CD4-positive, alpha-beta T cell (primary cell): ENCODE measurements at regions not wholly inside any gene's neighbourhood (a gene's known extent, or its start where the extent isn't known, plus 50 kb on each side); places are given as distances from the start of the nearest gene placed in this dataset.

Source experiments
- ATAC-seq: fragments of 200-7000 bp; cut with Tn5 transposase; one replicate; pipeline ENCODE4 v1.10.0; 2022; ENCODE audit warnings: mild to moderate bottlenecking; ENCODE audit not compliant: poor library complexity
- CTCF ChIA-PET: fragments of 350-600 bp; sonication (Branson Sonifier 250); formaldehyde crosslinking; loops from one replicate; lab custom pipeline; 2021; ENCODE audit warnings: antibody characterized with exemption, inconsistent platforms; lab: Charles Lee
- POLR2A ChIA-PET: fragments of 350-600 bp; sonication (Branson Sonifier 250); formaldehyde crosslinking; loops from one replicate; lab custom pipeline; 2021; ENCODE audit warnings: antibody characterized with exemption, inconsistent platforms; lab: Charles Lee
- DNase-seq, 14 experiments: peaks; one replicate each; pipeline ENCODE4 v3.0.0-alpha.2; 2013 to 2020; ENCODE audit warnings: mixed read lengths in 2 of 14
- H3K27ac ChIP-seq, 2 donors: one replicate each; pipeline versions ENCODE4 v1.5.1 to v1.7.0; 2013; ENCODE audit warnings: low read length in 2 of 2, low read depth in 1 of 2, mild to moderate bottlenecking in 1 of 2
- H3K27me3 ChIP-seq, 2 experiments: 1 replicate in 1 of 2; 2 replicates in 1 of 2; pipeline versions ENCODE4 v1.6.1 to v1.7.0; 2013; ENCODE audit warnings: low read length in 2 of 2, control low read depth in 1 of 2, mild to moderate bottlenecking in 1 of 2, moderate library complexity in 1 of 2; ENCODE audit not compliant: insufficient read depth in 2 of 2, control insufficient read depth in 1 of 2
- H3K36me3 ChIP-seq: one replicate; pipeline ENCODE4 v1.6.1; 2013; ENCODE audit warnings: low read length, control low read depth; ENCODE audit not compliant: insufficient read depth
- H3K4me1 ChIP-seq: one replicate; pipeline ENCODE4 v1.6.1; 2013; ENCODE audit warnings: low read length, control low read depth; ENCODE audit not compliant: insufficient read depth
- H3K4me3 ChIP-seq: one replicate; pipeline ENCODE4 v1.5.1; 2013; ENCODE audit warnings: mild to moderate bottlenecking, low read length, moderate library complexity
- H3K9me3 ChIP-seq, 2 experiments: 1 replicate in 1 of 2; 2 replicates in 1 of 2; pipeline versions ENCODE4 v1.6.1 to v1.7.0; 2013; ENCODE audit warnings: low read length in 2 of 2, mild to moderate bottlenecking in 2 of 2, control low read depth in 1 of 2, moderate library complexity in 1 of 2; ENCODE audit not compliant: control insufficient read depth in 1 of 2, insufficient read depth in 1 of 2
- H3K27ac Mint-ChIP-seq: one replicate; pipeline ENCODE4 v1.8.0; 2020; ENCODE audit warnings: mixed read lengths
- H3K27me3 Mint-ChIP-seq: one replicate; pipeline ENCODE4 v1.8.0; 2021; ENCODE audit warnings: mixed read lengths
- H3K36me3 Mint-ChIP-seq: one replicate; pipeline ENCODE4 v1.8.0; 2021; ENCODE audit warnings: low read depth, mixed read lengths
- H3K4me1 Mint-ChIP-seq: one replicate; pipeline ENCODE4 v1.8.0; 2021; ENCODE audit warnings: low read depth, mixed read lengths
- H3K4me3 Mint-ChIP-seq: one replicate; pipeline ENCODE4 v1.8.0; 2020; ENCODE audit warnings: mild to moderate bottlenecking, mixed read lengths
- H3K9me3 Mint-ChIP-seq: one replicate; pipeline ENCODE4 v1.8.0; 2020; ENCODE audit warnings: mixed read lengths
- CTCF ChIP-seq: fragments of 200-600 bp; IDR thresholded peaks from one replicate; pipeline ENCODE4 v1.8.0; 2022; ENCODE audit warnings: antibody characterized with exemption, mild to moderate bottlenecking
- intact Hi-C, 2 experiments: fragments of 100-400 bp; cut with DNase I in 1 of 2; cut with micrococcal nuclease in 1 of 2; formaldehyde crosslinking; loops; one replicate each; pipeline versions ENCODE4 v1.15.1 to v1.9.0; 2023 to 2025; cut with DNase I, micrococcal nuclease

GRCh38 chr11:130765951-130766649, 150.2 kb downstream of the SNX19 start:
- no peak for ATAC-seq
- no peak overlapping the region for H3K27ac Mint-ChIP-seq
- no peaks in the 10 kb centered on the region for H3K4me1 ChIP-seq
- H3K4me3 ChIP-seq: no peak overlapping the region
- no peak overlapping the region for H3K4me3 Mint-ChIP-seq
- H3K27ac ChIP-seq: no peak overlapping the region
- H3K9me3 ChIP-seq: no peaks in the 10 kb centered on the region
- no peaks in the 10 kb centered on the region for H3K9me3 Mint-ChIP-seq
- H3K36me3 Mint-ChIP-seq: no peaks in the 10 kb centered on the region
- no peaks in the 10 kb centered on the region for H3K4me1 Mint-ChIP-seq
- peaks cover 4% of the 10 kb centered on the region for H3K27me3 Mint-ChIP-seq
- CTCF ChIA-PET: no interaction called here
- DNase-seq: peak in 1 of 14 experiments; percentile 7
- H3K36me3 ChIP-seq: no peaks in the 10 kb centered on the region
- POLR2A ChIA-PET: no interaction called here
- H3K27me3 ChIP-seq: no peaks in the 10 kb centered on the region
- TF ChIP-seq CTCF: no peak
- intact Hi-C loops: no loop called here

GRCh38 chr11:130766650-130767565, 149.4 kb downstream of the SNX19 start:
- H3K4me3 ChIP-seq: no peak overlapping the region
- TF ChIP-seq CTCF: no peak
- no peak overlapping the region for H3K4me3 Mint-ChIP-seq
- DNase-seq: no peak
- intact Hi-C loops: no loop called here
- H3K9me3 ChIP-seq: no peaks in the 10 kb centered on the region
- no peak overlapping the region for H3K27ac Mint-ChIP-seq
- H3K27me3 ChIP-seq: no peaks in the 10 kb centered on the region
- H3K4me1 ChIP-seq: no peaks in the 10 kb centered on the region
- H3K27ac ChIP-seq: no peak overlapping the region
- H3K36me3 Mint-ChIP-seq: no peaks in the 10 kb centered on the region
- H3K27me3 Mint-ChIP-seq: no peaks in the 10 kb centered on the region
- H3K9me3 Mint-ChIP-seq: no peaks in the 10 kb centered on the region
- ChIA-PET CTCF (no interaction called here), POLR2A (no interaction called here)
- no peaks in the 10 kb centered on the region for H3K36me3 ChIP-seq
- no peaks in the 10 kb centered on the region for H3K4me1 Mint-ChIP-seq
- ATAC-seq: no peak

- Histone ChIP-seq H3K27ac (no peak overlapping the region), H3K27me3 (no peaks in the 10 kb centered on the region), H3K4me1 (no peaks in the 10 kb centered on the region), H3K9me3 (no peaks in the 10 kb centered on the region), H3K36me3 (no peaks in the 10 kb centered on the region), H3K4me3 (no peak overlapping the region)
- TF ChIP-seq CTCF: no peak
- H3K9me3 Mint-ChIP-seq: no peaks in the 10 kb centered on the region
- intact Hi-C loops: no loop called here
- H3K36me3 Mint-ChIP-seq: no peaks in the 10 kb centered on the region
- DNase-seq (no peak), ATAC-seq (no peak)
- no peaks in the 10 kb centered on the region for H3K4me1 Mint-ChIP-seq
- H3K27ac Mint-ChIP-seq: no peak overlapping the region
- no peak overlapping the region for H3K4me3 Mint-ChIP-seq
- no peaks in the 10 kb centered on the region for H3K27me3 Mint-ChIP-seq
- POLR2A ChIA-PET: no interaction called here
- CTCF ChIA-PET: no interaction called here
These were observed 146.3 kb downstream of the SNX19 start for GRCh38 chr11:130769782-130770535.
